ENCODE measurements at regions not wholly inside any gene's neighbourhood (a gene's known extent, or its start where the extent isn't known, plus 50 kb on each side); places are given as distances from the start of the nearest gene placed in this dataset.
"Not testable (repeated sequence)": the region's sequence is repeated elsewhere in the genome, so short reads cannot be mapped to it uniquely, and the experiment has no call there.

GRCh38 chr10:20615395-20615794 is 281.7 kb downstream of the NEBL start:
- no peak for DNase-seq (ENCODE audit: low spot score)

DNA sequence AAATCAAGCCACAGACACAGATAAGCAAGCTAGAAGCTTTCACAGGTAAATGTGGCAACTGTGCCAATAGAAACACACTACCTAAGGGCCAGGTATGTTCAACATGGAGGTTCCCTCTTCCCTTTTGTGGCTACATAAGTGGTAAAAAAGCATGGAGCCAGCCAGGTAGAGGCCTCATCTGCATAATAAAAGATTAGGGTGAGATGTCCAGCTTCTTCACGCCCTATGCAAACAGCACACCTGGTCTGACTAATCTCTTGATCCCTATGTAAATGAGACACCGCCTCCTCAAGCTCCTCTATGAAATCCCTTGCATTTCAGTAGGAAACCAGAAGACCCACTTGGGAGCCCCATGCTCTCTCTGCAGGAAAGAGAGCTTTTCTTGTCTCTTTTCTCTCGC is 282.2 kb downstream of the NEBL start:
- DNase-seq (ENCODE audit: low spot score) = no peak

DNA sequence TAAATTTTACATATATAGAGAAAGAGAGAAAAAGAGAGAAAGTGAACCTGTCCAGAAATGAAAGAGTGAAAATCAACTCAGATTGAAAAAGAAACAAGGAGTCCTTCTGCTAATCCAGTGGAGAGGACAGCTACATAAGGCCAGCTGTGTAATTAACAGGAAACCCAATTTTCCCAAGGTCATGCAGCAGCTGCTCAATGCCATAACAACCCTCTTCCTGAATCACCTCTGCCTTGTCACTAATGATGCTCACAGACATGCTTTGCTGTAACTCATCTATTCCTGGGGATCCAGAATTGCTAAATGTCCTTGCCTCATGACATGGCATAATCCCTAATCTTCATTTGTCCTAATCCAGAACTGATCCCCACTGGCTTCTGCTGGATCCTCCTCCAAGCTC is 288.6 kb downstream of the NEBL start:
- DNase-seq (ENCODE audit: low spot score) = no peak

- no peak for DNase-seq (ENCODE audit: low spot score)
Observed at GRCh38 chr10:20606985-20607384, 290.1 kb downstream of the NEBL start.

DNA sequence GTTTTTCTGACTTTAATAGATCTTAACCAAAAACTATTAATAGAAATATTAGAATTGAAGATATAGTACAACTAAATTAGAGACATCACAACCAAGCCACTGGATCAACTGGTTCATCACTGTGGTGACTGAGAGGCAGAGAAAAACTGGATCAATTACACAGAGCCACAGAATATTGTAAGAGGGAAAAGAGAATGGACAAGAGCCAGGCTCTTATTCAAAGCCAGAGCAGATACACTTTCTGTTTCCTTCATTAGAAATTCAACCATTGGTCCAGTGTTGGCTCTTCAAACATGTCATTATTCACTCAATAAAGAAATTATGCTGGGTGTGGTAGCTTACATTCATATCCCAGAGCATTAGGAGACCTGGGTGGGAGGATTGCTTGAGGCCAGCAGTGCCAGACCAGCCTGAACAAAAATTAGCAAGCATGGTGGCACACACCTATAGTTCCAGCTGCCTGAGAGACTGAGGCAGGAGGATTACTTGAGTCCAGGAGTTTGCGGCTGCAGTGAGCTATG is 295.1 kb downstream of the NEBL start:
- DNase-seq (ENCODE audit: low spot score) = no peak

DNA sequence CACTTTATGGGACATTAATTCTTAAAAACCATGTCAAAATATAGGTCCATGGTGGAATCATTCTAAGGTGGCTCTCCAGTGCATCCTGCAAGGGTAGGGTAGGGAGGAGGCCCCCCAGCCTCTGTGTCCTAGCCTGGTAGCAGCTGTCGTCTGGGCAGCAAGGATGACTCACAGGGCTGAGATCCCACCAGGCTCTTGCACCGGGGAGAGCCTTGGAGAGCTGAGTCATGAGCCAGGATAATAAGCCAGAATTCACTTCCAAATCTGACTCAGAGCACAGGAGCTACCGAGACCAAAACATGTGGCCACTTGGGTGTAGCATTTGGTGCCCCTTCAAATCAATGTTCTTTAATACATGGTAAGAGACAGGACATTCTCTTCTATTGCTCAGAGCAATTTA is 298.5 kb downstream of the NEBL start:
- DNase-seq (ENCODE audit: low spot score) = no peak

GRCh38 chr10:20596911-20597310 is 300.2 kb downstream of the NEBL start:
- DNase-seq (ENCODE audit: low spot score) = no peak

DNA sequence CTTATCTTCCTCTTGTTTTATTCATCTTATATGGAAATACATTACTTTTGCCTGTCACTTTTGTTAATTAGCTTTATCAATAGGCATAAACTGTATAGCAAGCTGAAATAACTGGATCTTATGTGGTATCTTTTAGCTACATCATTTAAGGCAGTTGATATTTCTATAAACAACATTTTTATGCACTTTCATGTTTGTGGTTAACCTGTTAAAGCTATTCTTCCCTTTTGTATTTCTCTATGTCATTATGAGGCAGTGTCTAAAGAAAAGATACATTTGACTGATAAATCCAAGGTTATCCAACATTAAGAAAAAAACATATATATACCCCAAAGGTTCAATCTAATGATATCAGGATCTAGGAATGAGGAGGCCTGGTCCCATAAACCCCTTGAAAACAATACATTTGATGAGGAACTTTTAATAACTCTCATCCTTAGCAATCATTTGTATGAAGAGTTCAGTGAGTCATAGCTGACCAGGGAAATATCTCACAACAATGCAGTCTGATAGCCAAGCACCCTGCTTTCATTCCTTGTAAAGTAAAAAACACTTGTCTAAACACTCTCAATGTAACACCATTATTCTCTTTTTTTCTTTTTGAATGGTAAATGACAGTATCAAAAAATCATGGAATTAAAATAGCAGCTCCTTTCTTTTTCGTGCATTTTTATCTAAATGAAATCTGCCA is 300.9 kb downstream of the NEBL start:
- no peak for DNase-seq (ENCODE audit: low spot score)

DNA sequence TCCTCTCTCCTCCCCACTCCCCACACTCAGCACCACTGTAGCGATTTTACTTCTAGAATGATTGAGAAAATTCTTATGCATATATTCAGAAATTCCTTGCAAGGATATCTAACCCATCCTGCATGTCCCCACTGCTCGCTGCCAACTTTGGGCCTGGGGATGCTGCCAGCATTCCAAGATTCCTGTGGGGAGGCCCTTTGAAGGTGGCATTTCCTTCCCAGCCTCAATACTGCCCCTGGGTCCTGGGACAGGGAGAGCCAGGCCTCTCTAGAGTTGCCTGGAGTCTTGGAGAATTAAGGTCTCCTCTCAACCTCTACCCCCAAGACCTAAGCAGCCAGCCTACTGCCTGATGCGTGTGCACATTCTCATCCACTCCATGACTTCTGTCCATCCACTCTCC is 303.5 kb downstream of the NEBL start:
- no peak for DNase-seq (ENCODE audit: low spot score)

DNA sequence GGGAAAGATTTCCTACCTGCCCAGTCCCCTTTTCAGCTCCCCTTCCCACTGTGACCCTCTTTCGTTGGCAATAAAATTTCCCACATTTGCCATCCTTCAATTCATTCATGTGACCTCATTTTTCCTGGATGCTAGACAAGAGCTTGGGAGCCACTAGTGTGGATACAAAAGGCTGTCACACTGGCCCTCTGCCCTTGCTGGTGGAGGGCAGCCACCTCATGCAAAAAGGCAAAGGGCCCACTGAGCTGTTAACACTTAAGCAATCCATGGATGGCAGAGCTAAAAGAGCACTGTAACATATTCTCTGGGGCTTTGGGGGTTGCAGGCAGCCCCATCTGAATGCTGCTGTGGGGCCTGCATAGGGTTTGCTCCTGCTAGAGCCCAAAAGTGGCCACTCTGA is 315.1 kb downstream of the NEBL start:
- DNase-seq (ENCODE audit: low spot score) = no peak

GRCh38 chr10:20573924-20574323 is 323.2 kb downstream of the NEBL start:
- no peak for DNase-seq (ENCODE audit: low spot score)

- DNase-seq (ENCODE audit: low spot score) = peak; percentile 0
Observed at GRCh38 chr10:20555990-20556389, 341.1 kb downstream of the NEBL start.

DNA sequence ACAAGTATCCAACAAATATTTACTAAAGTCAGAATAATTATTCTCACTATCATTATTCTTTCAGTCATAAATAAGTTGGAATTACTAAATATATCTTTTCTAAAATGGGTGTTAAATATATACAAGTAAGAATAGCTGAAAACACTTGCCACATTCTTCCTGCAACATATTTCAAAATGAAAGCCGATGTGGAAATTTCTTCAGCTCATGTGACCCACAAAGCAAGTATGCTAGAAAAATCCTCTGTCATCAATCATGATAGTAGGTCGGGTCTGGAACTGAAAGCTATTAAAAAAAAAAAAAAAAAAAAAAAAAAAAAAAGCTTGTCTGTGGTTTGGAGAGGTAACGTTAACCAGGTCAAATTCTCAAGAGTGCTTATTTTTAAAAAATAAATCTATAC is 344.7 kb downstream of the NEBL start:
- no peak for DNase-seq (ENCODE audit: low spot score)

DNA sequence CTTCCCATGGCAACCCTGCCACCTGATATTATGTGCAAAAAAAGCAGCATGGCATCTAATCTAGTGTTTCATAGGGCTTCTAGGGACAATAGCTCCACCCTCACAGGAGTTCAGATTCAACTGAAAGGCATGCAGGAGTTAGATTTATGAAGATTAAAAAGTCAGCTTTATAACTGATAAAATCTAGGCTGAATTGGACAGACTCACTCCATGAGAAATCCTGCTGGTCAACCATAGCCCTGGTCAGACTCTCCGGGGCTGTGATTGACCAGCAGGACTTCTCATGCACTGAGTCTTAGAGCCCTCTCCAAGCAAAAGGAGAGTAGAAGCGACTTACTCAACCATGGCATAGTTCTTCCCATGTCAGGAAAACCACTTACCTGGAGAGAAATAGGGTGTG is 345.4 kb downstream of the NEBL start:
- DNase-seq (ENCODE audit: low spot score) = peak; percentile 1

GRCh38 chr10:20535897-20536881 is 360.9 kb downstream of the NEBL start:
- DNase-seq (ENCODE audit: low spot score) = no peak

- DNase-seq (ENCODE audit: low spot score) = not testable (repeated sequence)
Observed at GRCh38 chr10:20531241-20531883, 365.7 kb downstream of the NEBL start.

DNA sequence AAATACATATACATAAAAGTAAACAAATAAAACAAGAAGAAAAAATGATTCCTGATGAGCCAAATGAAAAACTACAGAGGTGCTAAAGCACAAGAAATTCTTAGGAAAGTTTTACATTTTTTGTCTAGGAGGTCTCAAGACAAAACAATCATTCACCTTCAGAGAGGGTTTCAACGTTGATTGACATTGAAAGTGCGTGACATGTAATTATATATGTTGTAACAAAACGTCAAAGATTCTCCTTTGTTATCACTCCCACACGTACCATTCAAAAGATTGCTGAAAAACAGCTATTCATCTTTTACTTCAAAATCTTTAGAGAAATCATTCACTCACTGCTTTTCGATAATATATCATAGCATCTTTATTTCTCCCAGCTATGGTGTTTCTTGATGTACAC is 375.9 kb downstream of the NEBL start:
- no peak for DNase-seq (ENCODE audit: low spot score)

GRCh38 chr10:20515654-20516053 is 381.5 kb downstream of the NEBL start:
- no peak for DNase-seq (ENCODE audit: low spot score)

- DNase-seq (ENCODE audit: low spot score) = no peak
Observed at GRCh38 chr10:20512631-20513030, 384.5 kb downstream of the NEBL start.

GRCh38 chr10:20508921-20509320 is 388.2 kb downstream of the NEBL start:
- no peak for DNase-seq (ENCODE audit: low spot score)

DNA sequence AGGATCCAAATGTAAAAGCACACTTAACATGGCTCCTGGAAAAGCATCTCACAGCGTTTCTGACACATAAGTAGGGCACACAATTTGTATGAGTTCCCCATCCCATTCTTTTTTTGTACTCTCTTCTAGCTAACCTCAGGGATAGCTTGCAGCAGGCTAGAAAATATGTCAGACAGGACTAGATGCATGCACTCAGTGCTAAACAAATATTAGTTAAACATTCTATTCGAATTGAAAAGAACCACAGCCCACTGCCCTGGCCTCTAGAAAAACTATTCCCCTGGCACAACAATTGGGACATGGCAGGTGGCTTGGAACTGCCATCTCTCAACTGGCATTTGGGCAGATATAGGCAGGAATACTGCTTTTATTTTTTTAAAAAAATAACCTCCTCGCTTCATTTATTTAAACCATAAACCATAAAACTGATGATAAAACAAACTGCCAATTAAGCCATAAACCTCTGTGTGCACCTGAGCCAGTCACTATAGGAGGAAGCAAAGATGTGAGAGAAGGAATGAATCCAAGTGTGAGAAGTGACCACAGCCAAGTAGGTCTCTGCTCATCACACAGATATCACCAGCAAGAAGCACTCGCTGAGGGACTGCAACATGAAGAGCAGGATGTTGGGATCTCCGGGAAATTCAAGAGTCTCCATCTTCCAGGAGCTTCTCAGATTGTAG is 394.1 kb downstream of the NEBL start:
- DNase-seq (ENCODE audit: low spot score) = no peak

GRCh38 chr10:20494474-20494873 is 402.6 kb downstream of the NEBL start:
- DNase-seq (ENCODE audit: low spot score) = no peak

All from D341Med (cell line).